Stimulated activated naive CD4-positive, alpha-beta T cell (primary cell): ENCODE measurements at regions not wholly inside any gene's neighbourhood (a gene's known extent, or its start where the extent isn't known, plus 50 kb on each side); places are given as distances from the start of the nearest gene placed in this dataset.
"Not testable (repeated sequence)": the region's sequence is repeated elsewhere in the genome, so short reads cannot be mapped to it uniquely, and the experiment has no call there.

Source experiments
- DNase-seq, 6 experiments: peaks; one replicate each; lab custom pipeline; 2025; lab: John Stamatoyannopoulos, UW

GRCh38 chr6:130494729-130495128 is 128.9 kb downstream of the TMEM200A start:
- DNase-seq: no peak

GRCh38 chr6:130500693-130501092 is 134.9 kb downstream of the TMEM200A start:
- no peak for DNase-seq

GRCh38 chr6:130503146-130503545 is 137.3 kb downstream of the TMEM200A start:
- no peak for DNase-seq

- no peak for DNase-seq
These were observed 140.2 kb downstream of the TMEM200A start for GRCh38 chr6:130505808-130506598.

GRCh38 chr6:130507005-130507665 is 141.3 kb downstream of the TMEM200A start:
- not testable (repeated sequence) for DNase-seq

- no peak for DNase-seq
These were observed 141.8 kb downstream of the TMEM200A start for GRCh38 chr6:130507666-130508028.

GRCh38 chr6:130513770-130514169 is 148.0 kb downstream of the TMEM200A start:
- DNase-seq: peak in 5 of 6 experiments; percentile 20 to 85 (median 77)

- no peak for DNase-seq
These were observed 148.9 kb downstream of the TMEM200A start for GRCh38 chr6:130514712-130515111.

GRCh38 chr6:130515306-130515705 is 149.5 kb downstream of the TMEM200A start:
- DNase-seq: no peak

- DNase-seq: no peak
These were observed 150.8 kb downstream of the TMEM200A start for GRCh38 chr6:130516604-130517003.

GRCh38 chr6:130517444-130517931 is 151.7 kb downstream of the TMEM200A start:
- peak in 1 of 6 experiments; percentile 6 for DNase-seq

- DNase-seq: no peak
These were observed 152.8 kb downstream of the TMEM200A start for GRCh38 chr6:130518588-130518987.

GRCh38 chr6:130520221-130520620 is 154.4 kb downstream of the TMEM200A start:
- DNase-seq: no peak

- DNase-seq: no peak
These were observed 155.0 kb downstream of the TMEM200A start for GRCh38 chr6:130520801-130521200.

GRCh38 chr6:130524552-130524951 is 158.7 kb downstream of the TMEM200A start:
- peak in 3 of 6 experiments; percentile 1 to 15 (median 7) for DNase-seq

GRCh38 chr6:130525408-130525807 is 159.6 kb downstream of the TMEM200A start:
- peak in 2 of 6 experiments; percentile 18 to 37 for DNase-seq

- DNase-seq: no peak
These were observed 160.6 kb downstream of the TMEM200A start for GRCh38 chr6:130526466-130526865.

GRCh38 chr6:130527173-130527572 is 161.4 kb downstream of the TMEM200A start:
- DNase-seq: no peak

GRCh38 chr6:130529569-130530149 is 163.8 kb downstream of the TMEM200A start:
- no peak for DNase-seq

GRCh38 chr6:130534627-130535026 is 168.8 kb downstream of the TMEM200A start:
- no peak for DNase-seq

GRCh38 chr6:130535242-130535641 is 169.4 kb downstream of the TMEM200A start:
- DNase-seq: no peak

GRCh38 chr6:130537447-130537846 is 171.6 kb downstream of the TMEM200A start:
- DNase-seq: no peak

- no peak for DNase-seq
These were observed 181.9 kb downstream of the TMEM200A start for GRCh38 chr6:130547723-130548122.
